Effector CD8-positive, alpha-beta T cell (primary cell): ENCODE measurements at regions not wholly inside any gene's neighbourhood (a gene's known extent, or its start where the extent isn't known, plus 50 kb on each side); places are given as distances from the start of the nearest gene placed in this dataset.
"Not testable (repeated sequence)": the region's sequence is repeated elsewhere in the genome, so short reads cannot be mapped to it uniquely, and the experiment has no call there.

Experiments used
- DNase-seq: peaks from one replicate; lab custom pipeline; 2025; lab: John Stamatoyannopoulos, UW

DNA sequence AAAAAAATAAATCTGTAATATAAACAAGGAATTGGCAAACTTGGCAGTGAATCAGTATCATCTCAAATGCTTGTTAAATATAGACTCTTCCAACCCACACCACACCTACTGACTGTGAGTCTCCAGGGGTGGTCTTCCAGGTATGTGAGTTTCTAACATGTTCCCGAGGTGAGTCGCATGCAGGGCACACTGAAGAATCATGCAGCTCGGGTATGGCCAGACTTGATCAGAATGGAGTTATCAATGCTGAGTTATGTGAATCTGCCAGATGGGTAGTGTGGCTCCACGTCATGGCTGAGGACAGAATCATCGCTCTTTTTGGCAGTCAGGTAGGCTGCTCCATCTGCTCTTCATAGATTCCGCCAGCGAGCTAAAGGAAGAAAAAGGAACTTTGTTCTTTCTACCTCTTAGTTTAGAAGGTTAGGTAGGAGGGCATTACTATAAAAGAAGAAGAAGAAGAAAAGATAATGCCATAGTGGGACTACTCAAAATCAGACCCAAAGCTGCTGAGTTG is 1279.7 kb upstream of the ZEB2 start:
- DNase-seq: no peak

- no peak for DNase-seq
Measured at GRCh38 chr2:145798419-145798818, 1278.5 kb upstream of the ZEB2 start.

GRCh38 chr2:145797692-145798091 is 1277.8 kb upstream of the ZEB2 start:
- DNase-seq: no peak

DNA sequence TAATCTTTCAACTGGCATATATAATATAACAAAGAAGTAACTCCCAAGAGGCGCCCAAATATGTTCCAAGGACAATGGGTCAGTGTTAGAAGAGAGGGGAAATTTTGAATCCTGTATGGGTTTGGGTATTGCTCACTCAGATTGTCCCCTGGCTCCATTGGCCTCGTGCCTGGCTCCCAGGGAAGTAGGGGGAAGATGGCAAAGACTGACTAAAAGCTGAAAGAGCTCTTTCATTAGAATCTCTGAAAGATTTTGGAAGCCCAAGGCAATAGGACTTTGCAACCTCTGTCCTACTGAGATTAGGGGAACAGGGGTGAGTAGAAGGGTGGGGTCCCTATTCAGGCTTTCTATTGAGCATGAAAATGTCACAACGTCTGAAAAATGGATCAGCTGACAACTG is 1272.8 kb upstream of the ZEB2 start:
- no peak for DNase-seq

- no peak for DNase-seq
Measured at GRCh38 chr2:145789636-145790035, 1269.7 kb upstream of the ZEB2 start.

DNA sequence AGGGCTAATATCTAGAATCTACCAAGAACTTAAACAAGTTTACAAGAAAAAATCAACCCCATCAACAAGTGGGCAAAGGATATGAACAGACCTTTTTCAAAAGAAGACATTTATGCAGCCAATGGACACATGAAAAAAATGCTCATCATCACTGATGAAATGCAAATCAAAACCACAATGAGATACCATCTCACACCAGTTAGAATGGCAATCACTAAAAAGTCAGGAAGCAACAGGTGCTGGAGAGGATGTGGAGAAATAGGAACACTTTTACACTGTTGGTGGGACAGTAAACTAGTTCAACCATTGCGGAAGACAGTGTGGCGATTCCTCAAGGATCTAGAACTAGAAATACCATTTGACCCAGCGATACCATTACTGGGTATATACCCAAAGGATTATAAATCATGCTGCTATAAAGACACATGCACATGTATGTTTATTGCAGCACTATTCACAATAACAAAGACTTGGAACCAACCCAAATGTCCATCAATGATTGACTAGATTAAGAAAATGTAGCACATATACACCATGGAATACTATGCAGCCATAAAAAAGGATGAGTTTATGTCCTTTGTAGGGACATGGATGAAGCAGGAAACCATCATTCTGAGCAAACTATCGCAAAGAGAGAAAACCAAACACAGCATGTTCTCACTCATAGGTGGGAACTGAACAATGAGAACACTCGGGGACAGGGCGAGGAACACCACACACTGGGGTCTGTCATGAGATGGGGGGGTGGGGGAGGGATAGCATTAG is 1267.9 kb upstream of the ZEB2 start:
- DNase-seq: not testable (repeated sequence)

DNA sequence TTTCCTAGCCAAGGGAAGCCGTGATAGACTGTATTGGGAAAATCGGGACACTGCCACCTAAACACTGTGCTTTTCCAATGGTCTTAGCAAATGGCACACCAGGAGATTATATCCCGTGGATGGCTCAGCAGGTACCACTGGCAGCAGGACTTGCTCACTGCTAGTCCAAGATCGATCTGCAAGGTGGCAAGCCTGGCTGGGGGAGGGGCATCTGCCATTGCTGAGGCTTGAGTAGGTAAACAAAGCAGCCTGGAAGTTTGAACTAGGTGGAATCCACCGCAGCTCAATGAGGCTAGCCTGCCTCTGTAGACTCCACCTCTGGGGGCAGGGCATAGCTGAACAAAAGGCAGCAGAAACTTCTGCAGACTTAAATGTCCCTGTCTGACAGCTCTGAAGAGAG is 1262.7 kb upstream of the ZEB2 start:
- DNase-seq: not testable (repeated sequence)

DNA sequence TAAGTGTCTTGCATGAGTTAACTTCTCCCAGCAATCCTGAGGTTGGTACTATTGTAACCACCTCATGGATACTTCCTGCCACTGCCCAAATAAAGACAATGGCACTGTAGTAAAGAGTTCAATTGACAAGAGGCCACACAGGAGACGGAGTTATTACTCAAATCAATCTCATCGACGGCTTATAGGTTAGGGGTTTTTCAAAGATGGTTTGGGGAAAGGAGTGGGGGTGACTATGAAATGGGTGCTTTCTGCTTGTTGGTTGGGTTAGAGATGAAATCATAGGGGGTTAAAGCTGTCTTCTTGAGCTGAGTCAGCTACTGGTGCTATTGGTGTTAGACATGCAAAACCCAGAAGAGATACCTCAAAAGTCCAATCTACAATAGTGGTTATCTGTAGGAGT is 1258.0 kb upstream of the ZEB2 start:
- DNase-seq: no peak

DNA sequence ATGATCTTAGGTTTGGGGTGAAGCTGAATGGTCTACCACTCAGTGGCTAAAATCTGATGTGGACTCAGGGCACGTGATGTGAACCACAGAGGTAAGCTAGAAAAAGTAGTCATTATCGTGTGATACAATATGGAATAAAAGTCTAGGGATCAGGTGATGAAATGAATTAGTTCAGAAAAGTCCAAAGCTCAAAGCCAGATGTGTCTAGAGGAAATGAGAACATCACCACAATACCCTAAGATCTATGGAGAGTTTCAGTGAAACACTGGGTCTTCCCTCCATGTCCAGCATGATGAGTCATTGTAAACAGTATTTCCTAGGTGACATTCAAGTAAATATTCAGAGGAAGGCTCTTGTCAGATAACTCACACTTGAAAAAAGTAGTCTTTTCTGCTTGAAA is 1257.4 kb upstream of the ZEB2 start:
- DNase-seq: no peak

- DNase-seq: no peak
Measured at GRCh38 chr2:145775591-145775990, 1255.7 kb upstream of the ZEB2 start.

GRCh38 chr2:145771525-145771924 is 1251.6 kb upstream of the ZEB2 start:
- DNase-seq: no peak

DNA sequence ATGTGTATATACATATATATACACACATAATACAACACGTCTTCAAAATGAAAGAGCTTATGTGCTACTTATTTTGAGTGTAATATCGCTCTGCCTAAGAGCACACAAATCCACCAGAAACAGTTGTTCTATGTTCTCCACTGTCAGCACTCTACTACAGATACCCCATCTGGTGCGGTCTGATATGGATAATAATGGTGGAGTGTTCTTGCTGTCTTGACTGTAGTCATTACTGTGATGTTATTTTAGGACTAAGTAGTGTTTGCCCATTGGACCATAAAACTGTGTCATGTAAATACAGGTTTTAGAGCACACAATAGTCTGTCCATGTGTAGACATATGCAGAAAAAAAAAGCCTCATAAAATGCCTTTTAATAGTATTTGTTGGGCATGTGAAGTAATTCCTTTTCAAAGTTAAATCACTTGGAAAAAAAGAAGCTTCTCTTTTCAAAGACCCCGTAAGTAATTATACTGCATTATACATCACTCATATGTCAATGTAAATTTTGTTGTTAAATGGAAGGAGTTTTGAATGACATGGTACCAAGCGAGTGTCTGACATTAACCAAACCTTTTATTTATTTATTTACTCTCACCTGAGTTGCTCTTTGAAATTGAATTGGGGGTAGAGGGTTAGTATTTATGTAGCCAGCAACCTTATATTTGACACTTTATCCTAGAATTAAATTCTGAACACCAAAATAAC is 1249.2 kb upstream of the ZEB2 start:
- DNase-seq: no peak

GRCh38 chr2:145765874-145766273 is 1246.0 kb upstream of the ZEB2 start:
- no peak for DNase-seq

- DNase-seq: no peak
Measured at GRCh38 chr2:145764631-145765030, 1244.7 kb upstream of the ZEB2 start.

DNA sequence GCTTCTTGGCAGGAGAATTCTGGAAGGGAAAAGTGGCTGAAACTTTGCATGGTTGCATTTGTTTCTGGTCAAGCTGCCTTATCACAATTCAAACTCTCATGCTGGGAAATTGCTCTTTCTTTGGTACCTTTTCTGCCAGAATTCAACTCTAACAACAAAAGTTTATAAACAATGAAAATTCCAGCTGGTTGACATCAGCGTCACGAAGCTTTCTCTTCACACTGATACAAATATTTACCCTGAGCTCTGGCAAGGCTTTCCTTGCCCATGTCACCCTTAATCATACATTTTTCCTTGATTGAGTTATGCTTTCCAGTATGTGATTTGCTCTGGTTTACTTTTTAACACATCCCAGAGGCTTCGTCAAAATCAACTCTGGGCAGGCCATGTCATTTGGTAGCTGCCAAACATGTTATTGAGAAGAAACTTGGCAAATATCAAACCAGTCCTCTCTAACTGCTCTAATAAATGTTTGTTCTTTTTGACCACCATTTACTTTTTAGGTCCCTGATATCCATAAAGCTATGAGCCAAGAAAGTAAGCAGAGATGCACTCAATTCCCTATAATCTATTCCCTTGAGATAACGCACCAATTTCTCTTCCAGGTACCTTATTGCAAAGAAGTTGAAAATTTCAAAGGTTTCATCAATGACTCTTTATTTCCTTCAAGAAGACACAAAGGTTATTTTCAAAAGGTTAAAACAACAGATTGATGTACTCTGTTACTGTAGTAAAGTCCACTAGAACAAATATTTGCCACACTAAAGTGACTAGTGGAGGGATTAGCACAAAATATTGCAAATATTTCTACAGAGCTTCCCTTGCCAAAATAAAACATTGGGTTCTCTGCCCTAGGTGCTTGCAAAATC is 1241.1 kb upstream of the ZEB2 start:
- DNase-seq: no peak

DNA sequence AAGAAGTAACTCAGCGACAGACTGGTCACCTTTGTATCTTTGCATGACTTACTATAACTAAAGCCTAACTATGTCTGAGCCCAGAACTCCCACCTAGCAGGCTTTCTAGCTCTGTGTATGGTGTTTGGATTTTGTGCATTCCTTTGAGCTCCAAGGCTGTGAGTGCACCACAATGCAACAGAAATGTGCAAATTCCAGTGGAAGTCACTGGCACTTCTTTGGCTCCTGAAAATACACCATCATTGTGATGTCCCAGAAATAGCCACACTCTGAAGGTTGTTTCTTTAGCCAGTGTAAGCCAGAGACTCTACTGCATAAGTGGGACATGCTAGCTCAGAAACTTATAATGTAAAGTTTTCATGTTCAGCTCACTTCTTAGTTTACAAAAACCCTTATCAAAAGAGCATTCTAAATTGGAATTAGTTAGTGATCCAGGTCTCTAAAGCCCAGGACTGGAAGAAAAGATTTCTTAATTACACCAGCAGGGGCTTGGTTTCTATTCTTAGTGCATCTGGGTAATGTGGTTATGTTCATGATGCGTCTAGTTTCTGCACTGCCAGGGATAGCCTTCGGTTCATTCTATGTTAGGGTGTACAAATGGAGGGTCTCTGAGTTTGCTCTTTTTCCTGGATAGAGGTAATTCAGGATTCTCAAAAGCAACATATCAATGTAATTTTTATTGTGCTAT is 1239.5 kb upstream of the ZEB2 start:
- DNase-seq: no peak

DNA sequence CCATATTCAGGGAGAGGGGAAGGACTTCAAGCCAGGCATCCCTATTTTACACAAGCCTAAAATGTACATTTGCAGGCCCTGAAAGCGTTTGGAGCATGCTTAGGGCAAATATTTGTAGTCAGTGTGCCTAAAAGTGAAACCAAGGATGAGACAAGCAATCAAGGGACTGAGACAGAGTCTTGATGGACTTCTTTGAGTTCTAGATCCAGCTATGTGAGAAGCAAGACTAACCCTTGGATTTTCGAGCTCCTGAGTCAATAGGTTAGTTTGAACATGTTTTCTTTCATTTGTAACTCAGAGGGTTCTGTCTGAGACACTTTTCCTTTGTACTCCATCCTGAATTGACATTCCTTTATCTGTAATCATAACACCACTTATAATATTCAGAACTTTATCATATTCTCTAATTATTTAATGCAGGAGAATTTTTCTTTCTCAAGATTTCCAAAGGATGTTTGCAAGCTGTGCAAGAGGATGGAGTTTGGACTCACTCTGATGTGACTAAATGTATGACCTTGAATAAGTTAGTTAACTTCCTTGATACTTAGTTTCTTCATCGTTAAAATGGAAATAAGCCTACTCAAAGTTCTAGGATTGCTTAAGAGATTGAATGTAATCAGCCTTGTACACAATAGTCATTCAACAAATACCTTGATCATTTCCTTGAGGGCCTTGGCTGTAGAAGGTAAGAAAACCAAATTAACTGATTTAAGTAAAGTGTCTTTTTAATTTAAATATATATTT is 1237.8 kb upstream of the ZEB2 start:
- no peak for DNase-seq

GRCh38 chr2:145755019-145755837 is 1235.3 kb upstream of the ZEB2 start:
- DNase-seq: no peak

DNA sequence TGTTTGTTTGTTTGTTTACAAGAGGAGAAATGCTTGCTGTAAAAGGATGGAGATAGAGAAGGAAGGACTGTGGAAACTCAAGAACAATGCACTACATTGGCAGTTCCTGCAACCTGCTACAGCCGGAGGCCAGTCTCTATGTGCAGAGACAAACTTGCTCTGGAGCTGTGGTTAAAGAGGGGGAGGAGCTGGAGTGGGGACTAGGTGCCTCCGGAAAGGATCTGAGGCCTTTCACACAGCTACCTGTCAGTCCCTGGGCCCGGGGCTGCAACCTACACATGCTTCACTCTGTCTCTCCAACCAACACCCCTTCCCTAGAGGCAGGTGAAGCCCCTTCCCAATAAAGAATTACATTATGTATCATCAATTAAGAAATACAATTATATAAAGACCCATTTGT is 1234.0 kb upstream of the ZEB2 start:
- DNase-seq: no peak

- no peak for DNase-seq
Measured at GRCh38 chr2:145753041-145753608, 1233.2 kb upstream of the ZEB2 start.
